GM21526 (cell line): ENCODE measurements at regions not wholly inside any gene's neighbourhood (a gene's known extent, or its start where the extent isn't known, plus 50 kb on each side); places are given as distances from the start of the nearest gene placed in this dataset.

Experiments used
- ATAC-seq: cut with Tn5 transposase; IDR thresholded peaks from one replicate; pipeline ENCODE4 v1.9.1; 2021; ENCODE audit warnings: moderate library complexity; ENCODE audit not compliant: unreplicated experiment, low FRiP score

- no peak for ATAC-seq
Observed at GRCh38 chr9:129370770-129371169, 192.7 kb upstream of the IER5L start.

- ATAC-seq: no peak
Observed at GRCh38 chr9:129368444-129368978, 190.4 kb upstream of the IER5L start.

- no peak for ATAC-seq
Observed at GRCh38 chr9:129367287-129367686, 189.2 kb upstream of the IER5L start.

- ATAC-seq: no peak
Observed at GRCh38 chr9:129365196-129365595, 187.1 kb upstream of the IER5L start.

- no peak for ATAC-seq
Observed at GRCh38 chr9:129363216-129363873, 185.3 kb upstream of the IER5L start.

- ATAC-seq: no peak
Observed at GRCh38 chr9:129362287-129363000, 184.4 kb upstream of the IER5L start.

GRCh38 chr9:129361196-129361595 is 183.1 kb upstream of the IER5L start:
- no peak for ATAC-seq

- ATAC-seq: no peak
Observed at GRCh38 chr9:129359916-129360536, 182.0 kb upstream of the IER5L start.

- no peak for ATAC-seq
Observed at GRCh38 chr9:129359162-129359811, 181.2 kb upstream of the IER5L start.

- ATAC-seq: no peak
Observed at GRCh38 chr9:129358621-129359154, 180.6 kb upstream of the IER5L start.

- no peak for ATAC-seq
Observed at GRCh38 chr9:129357773-129358245, 179.7 kb upstream of the IER5L start.

GRCh38 chr9:129356871-129357772 is 179.1 kb upstream of the IER5L start:
- ATAC-seq: no peak

GRCh38 chr9:129355631-129356030 is 177.6 kb upstream of the IER5L start:
- no peak for ATAC-seq

GRCh38 chr9:129354498-129354897 is 176.4 kb upstream of the IER5L start:
- ATAC-seq: no peak

- no peak for ATAC-seq
Observed at GRCh38 chr9:129353697-129354336, 175.8 kb upstream of the IER5L start.

GRCh38 chr9:129352146-129352865 is 174.2 kb upstream of the IER5L start:
- no peak for ATAC-seq

GRCh38 chr9:129351642-129352145 is 173.6 kb upstream of the IER5L start:
- no peak for ATAC-seq

- ATAC-seq: no peak
Observed at GRCh38 chr9:129351058-129351641, 173.1 kb upstream of the IER5L start.
